ENCODE measurements at regions not wholly inside any gene's neighbourhood (a gene's known extent, or its start where the extent isn't known, plus 50 kb on each side); places are given as distances from the start of the nearest gene placed in this dataset.

GRCh38 chr2:234715671-234716250, 218.9 kb upstream of the ARL4C start:
- Histone ChIP-seq H3K4me2 (ENCODE audit: low read length) (no peak overlapping the region), H2AFZ (ENCODE audit: low read length) (no peak overlapping the region), H3K9me3 (ENCODE audit: low read length) (no peaks in the 10 kb centered on the region)

GRCh38 chr2:234714711-234715110, 217.8 kb upstream of the ARL4C start:
- Histone ChIP-seq H3K36me3 (ENCODE audit: insufficient read depth, low read length) (no peaks in the 10 kb centered on the region), H3K4me1 (ENCODE audit: insufficient read depth, low read length, severe bottlenecking) (no peaks in the 10 kb centered on the region), H2AFZ (ENCODE audit: low read length) (no peak overlapping the region), H4K20me1 (ENCODE audit: insufficient read depth, low read length) (no peaks in the 10 kb centered on the region), H3K27ac (ENCODE audit: low read depth, low read length, poor library complexity, severe bottlenecking) (no peak overlapping the region), H3K4me3 (ENCODE audit: low read depth, low read length, poor library complexity, severe bottlenecking) (no peak overlapping the region), H3F3A (ENCODE audit: insufficient read depth, low read length) (no peaks in the 10 kb centered on the region), H3K9me2 (ENCODE audit: low read depth, low read length) (no peaks in the 10 kb centered on the region), H3K4me2 (ENCODE audit: low read length) (no peak overlapping the region), H3K79me2 (ENCODE audit: insufficient read depth, low read length) (no peaks in the 10 kb centered on the region), H3K9ac (ENCODE audit: low read length) (no peak overlapping the region), H3K27me3 (ENCODE audit: insufficient read depth, low read length) (no peaks in the 10 kb centered on the region), H3K9me3 (ENCODE audit: low read length) (no peaks in the 10 kb centered on the region)
- TF ChIP-seq CTCF (IDR thresholded peaks at IDR 0.05; ENCODE audit: low read length), result no peak
- TF ChIP-seq EZH2 (IDR thresholded peaks at IDR 0.05; ENCODE audit: borderline replicate concordance, low read length), result no peak

More at GRCh38 chr2:234715671-234716250, 218.9 kb upstream of the ARL4C start:
- Histone ChIP-seq H3K27me3 (ENCODE audit: insufficient read depth, low read length) (no peaks in the 10 kb centered on the region), H3K4me1 (ENCODE audit: insufficient read depth, low read length, severe bottlenecking) (no peaks in the 10 kb centered on the region), H3K36me3 (ENCODE audit: insufficient read depth, low read length) (no peaks in the 10 kb centered on the region), H3F3A (ENCODE audit: insufficient read depth, low read length) (no peaks in the 10 kb centered on the region), H3K4me3 (ENCODE audit: low read depth, low read length, poor library complexity, severe bottlenecking) (no peak overlapping the region), H3K79me2 (ENCODE audit: insufficient read depth, low read length) (no peaks in the 10 kb centered on the region), H3K9me2 (ENCODE audit: low read depth, low read length) (no peaks in the 10 kb centered on the region), H3K9ac (ENCODE audit: low read length) (no peak overlapping the region), H4K20me1 (ENCODE audit: insufficient read depth, low read length) (no peaks in the 10 kb centered on the region), H3K27ac (ENCODE audit: low read depth, low read length, poor library complexity, severe bottlenecking) (no peak overlapping the region)
- TF ChIP-seq EZH2 (IDR thresholded peaks at IDR 0.05; ENCODE audit: borderline replicate concordance, low read length) (no peak), CTCF (IDR thresholded peaks at IDR 0.05; ENCODE audit: low read length) (no peak)

- Histone ChIP-seq H3F3A (ENCODE audit: insufficient read depth, low read length) (no peaks in the 10 kb centered on the region), H3K27ac (ENCODE audit: low read depth, low read length, poor library complexity, severe bottlenecking) (no peak overlapping the region), H3K27me3 (ENCODE audit: insufficient read depth, low read length) (no peaks in the 10 kb centered on the region), H3K79me2 (ENCODE audit: insufficient read depth, low read length) (no peaks in the 10 kb centered on the region), H3K4me1 (ENCODE audit: insufficient read depth, low read length, severe bottlenecking) (no peaks in the 10 kb centered on the region), H3K36me3 (ENCODE audit: insufficient read depth, low read length) (no peaks in the 10 kb centered on the region), H3K4me2 (ENCODE audit: low read length) (no peak overlapping the region), H3K9ac (ENCODE audit: low read length) (no peak overlapping the region), H3K9me2 (ENCODE audit: low read depth, low read length) (no peaks in the 10 kb centered on the region), H2AFZ (ENCODE audit: low read length) (no peak overlapping the region), H3K4me3 (ENCODE audit: low read depth, low read length, poor library complexity, severe bottlenecking) (no peak overlapping the region), H4K20me1 (ENCODE audit: insufficient read depth, low read length) (no peaks in the 10 kb centered on the region), H3K9me3 (ENCODE audit: low read length) (no peaks in the 10 kb centered on the region)
- TF ChIP-seq CTCF (IDR thresholded peaks at IDR 0.05; ENCODE audit: low read length) (no peak), EZH2 (IDR thresholded peaks at IDR 0.05; ENCODE audit: borderline replicate concordance, low read length) (no peak)
These were observed 215.6 kb upstream of the ARL4C start for GRCh38 chr2:234712421-234712935.

All from OCI-LY1 (cell line).